ENCODE measurements at regions not wholly inside any gene's neighbourhood (a gene's known extent, or its start where the extent isn't known, plus 50 kb on each side); places are given as distances from the start of the nearest gene placed in this dataset.

- DNase-seq = no peak
These were observed 198.2 kb upstream of the PCSK5 start for GRCh38 chr9:75692309-75692708.

- DNase-seq = no peak
These were observed 194.6 kb upstream of the PCSK5 start for GRCh38 chr9:75695921-75696320.

DNA sequence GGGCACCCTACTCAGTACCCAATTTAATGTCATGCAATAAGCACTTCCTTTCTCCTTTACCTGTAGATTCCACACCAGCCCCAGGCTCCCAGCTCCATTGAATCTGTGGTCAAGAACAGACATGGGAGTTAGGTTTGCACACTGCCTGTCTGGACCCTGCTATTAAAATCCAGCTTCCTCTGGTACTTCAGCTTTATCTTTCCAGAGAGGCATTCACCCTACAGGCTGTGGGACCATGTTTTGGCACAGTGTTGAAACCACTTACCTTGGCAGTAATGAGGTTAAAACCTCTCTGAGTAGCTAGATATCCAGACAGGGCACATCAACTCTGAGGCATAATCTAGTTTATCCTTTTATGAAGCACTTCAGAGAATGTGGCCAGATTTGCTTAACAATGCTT, 191.5 kb upstream of the PCSK5 start:
- no peak for DNase-seq

DNA sequence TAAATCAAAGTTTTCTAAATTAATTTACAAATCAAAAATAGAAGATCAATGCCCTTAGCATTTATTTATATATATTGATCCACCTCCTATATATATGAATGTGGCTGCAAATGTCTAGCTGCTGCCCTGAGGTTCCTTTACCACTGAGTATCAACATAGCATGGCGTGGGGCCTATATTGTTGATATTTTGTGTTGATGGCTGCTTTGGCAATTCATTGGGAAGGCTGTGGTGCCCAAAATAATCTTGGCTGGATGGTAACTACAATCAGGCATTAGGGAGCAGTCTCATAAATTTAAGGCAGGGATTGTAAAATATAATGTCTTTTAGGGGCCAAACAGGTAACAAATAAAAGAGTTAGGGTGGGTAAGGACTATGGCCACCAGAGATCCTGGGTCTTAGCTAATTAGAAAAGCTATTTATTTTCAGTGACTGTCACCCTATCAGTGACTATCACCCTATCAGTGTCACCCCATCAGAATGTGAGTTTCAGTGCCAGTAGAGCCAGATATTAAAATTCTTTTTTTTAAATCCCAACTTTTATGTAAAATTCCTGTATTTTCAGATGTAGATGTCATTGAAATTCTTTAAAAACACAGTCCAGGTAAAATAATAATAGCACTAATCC, 190.7 kb upstream of the PCSK5 start:
- no peak for DNase-seq

DNA sequence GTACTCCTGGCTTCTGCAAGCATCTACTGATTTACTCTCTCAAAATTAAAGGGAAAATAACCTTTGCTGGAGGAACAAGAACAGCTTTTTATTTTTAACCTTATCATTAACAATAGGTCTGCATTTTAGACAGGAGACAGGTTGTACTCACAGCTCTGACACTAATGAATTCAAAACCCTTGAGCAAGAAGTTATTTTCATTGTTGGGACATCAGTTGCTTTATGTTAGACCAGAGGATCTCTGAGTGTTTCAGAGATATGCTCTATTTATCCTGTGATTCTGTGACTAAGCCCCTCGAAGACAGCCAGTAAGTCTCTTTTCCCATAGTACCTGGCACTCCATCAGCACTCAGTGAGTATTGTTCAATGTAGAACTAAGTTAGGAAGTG, 190.2 kb upstream of the PCSK5 start:
- no peak for DNase-seq

DNA sequence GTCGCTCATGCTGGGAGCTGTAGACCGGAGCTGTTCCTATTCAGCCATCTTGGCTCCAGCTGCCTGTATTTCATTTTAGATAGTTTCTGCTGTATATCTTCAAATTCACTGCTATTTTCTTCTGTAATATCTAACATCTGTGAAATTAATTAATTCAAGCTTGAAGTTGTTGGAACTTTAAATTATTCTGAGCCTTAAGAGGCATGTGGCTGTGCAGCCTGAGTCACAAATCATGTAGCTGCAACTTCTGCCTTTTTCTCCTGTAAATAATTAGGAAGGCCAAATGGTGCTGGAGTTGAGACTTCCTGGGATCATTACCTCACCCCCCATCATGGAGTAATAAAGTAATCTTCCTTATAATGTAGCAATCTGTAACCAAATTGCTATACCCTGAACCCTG, 183.3 kb upstream of the PCSK5 start:
- DNase-seq = no peak

DNA sequence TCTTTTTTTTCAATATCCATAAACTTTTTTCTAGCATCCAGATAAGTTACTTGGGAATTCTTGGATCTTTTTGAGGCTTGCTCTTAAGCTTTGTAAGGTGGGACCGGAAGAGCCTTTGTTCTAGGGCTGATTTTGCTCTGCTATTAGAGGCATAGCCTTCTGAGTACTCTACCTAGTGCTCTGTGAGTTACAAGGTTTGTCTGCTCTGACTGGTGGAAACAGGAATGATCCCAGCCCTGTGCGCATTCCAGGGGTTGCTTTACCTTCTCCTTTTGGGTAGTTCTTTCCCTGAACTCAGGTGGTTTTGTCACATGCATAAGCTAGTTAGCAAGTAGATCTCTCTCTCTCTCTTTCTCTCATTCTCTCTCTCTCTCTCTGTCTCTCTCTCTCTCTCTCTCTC, 180.8 kb upstream of the PCSK5 start:
- DNase-seq = no peak

DNA sequence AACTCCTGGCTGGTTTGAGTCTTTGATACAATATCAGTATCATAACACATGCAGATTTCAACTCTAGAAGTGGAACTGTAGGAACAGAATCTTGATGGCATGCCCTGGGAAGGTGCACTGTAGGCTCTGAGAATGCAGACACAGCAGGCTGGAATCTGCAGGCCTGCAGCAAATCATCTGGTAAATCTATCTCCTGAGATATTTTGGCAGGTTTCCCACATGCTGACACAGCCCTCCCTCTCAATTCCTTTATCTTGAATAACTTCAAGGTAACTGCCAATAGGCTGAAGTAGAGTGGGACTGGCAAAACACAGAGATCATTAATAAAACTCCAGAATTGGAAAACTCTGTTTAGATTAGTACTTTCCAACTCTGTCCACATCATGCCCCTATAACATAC, 177.8 kb upstream of the PCSK5 start:
- no peak for DNase-seq

DNA sequence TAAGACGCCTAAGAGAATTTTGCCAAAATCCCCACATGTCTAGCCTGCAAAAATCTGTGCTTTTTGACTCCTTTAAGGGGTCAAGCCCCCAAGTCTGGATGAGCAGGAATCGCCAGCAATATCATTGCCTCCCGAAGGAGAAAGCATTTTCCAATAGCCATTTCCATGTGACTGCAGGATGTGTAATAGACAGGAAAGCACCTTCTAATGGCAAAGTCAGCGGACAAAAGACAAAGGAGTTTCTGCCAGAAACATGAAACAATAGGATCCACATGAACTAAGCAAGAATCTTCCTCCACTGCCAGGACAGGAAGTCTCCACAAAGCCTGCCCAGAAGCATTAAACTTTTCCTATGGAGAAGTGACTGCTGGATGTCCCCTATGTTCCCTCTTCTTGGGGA, 177.1 kb upstream of the PCSK5 start:
- DNase-seq = no peak

- DNase-seq = no peak
These were observed 175.1 kb upstream of the PCSK5 start for GRCh38 chr9:75715360-75715759.

GRCh38 chr9:75718677-75719076, 171.8 kb upstream of the PCSK5 start:
- DNase-seq = no peak

GRCh38 chr9:75728391-75728790, 162.1 kb upstream of the PCSK5 start:
- DNase-seq = no peak

- DNase-seq = no peak
These were observed 155.7 kb upstream of the PCSK5 start for GRCh38 chr9:75734802-75735201.

GRCh38 chr9:75739884-75740611, 150.4 kb upstream of the PCSK5 start:
- no peak for DNase-seq

GRCh38 chr9:75743855-75744254, 146.6 kb upstream of the PCSK5 start:
- DNase-seq = no peak

DNA sequence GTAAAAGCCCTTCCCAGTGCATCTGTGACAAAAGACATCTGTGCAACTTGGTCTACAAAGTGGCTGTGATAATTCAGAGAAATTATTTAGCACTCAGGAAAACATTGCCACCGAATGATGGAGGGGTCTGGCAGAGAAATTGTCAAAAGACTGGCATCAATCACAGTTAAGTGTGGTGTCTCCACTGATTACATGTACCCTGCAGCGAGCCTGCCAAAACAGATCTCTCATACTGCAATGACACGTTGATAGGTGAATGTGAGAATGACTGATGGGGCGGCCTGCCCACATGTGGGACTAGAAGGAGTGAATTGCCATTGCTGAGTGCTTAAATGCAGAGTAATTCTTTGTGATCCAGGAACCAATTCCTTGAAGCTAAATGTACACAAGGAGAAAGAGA, 136.4 kb upstream of the PCSK5 start:
- DNase-seq = no peak

- DNase-seq = no peak
These were observed 115.3 kb upstream of the PCSK5 start for GRCh38 chr9:75775166-75775565.

GRCh38 chr9:75775966-75776691, 114.3 kb upstream of the PCSK5 start:
- no peak for DNase-seq

- DNase-seq = no peak
These were observed 110.3 kb upstream of the PCSK5 start for GRCh38 chr9:75780185-75780584.

- DNase-seq = no peak
These were observed 102.4 kb upstream of the PCSK5 start for GRCh38 chr9:75788006-75788634.

DNA sequence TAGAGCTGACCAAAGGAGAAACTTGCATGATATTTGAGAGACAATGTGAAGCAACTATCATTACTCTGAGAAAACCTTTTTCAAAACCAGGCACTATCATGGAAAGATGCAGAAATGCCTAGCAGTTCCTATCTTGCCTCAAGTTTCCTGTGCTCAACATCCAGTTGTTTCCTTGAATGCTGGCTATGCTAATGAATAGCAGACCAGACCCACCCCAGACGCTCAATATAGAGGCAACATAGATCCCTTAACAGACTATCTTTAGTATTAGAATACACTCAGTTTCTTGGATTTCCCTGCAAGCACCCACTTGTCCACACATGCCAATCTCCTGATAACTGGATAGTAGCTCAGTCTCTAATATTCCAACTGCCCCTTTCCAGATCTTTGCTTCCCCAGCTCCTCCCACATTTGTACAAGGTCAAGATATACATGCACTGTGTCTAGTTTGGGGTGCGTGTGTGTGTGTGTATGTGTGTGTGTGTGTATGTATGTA, 93.3 kb upstream of the PCSK5 start:
- DNase-seq = no peak

- no peak for DNase-seq
These were observed 92.0 kb upstream of the PCSK5 start for GRCh38 chr9:75798505-75798904.

GRCh38 chr9:75803130-75803529, 87.3 kb upstream of the PCSK5 start:
- DNase-seq = no peak

GRCh38 chr9:75810063-75810462, 80.4 kb upstream of the PCSK5 start:
- no peak for DNase-seq
